Nephron progenitor cell (in vitro differentiated cells): ENCODE measurements at regions not wholly inside any gene's neighbourhood (a gene's known extent, or its start where the extent isn't known, plus 50 kb on each side); places are given as distances from the start of the nearest gene placed in this dataset.

Source experiments
- DNase-seq: peaks from one replicate; pipeline ENCODE4 v3.0.0; 2021
- H3K27ac Mint-ChIP-seq: 2 replicates; pipeline ENCODE4 v1.8.0; 2021; ENCODE audit warnings: mild to moderate bottlenecking, moderate library complexity, mixed read lengths
- H3K27me3 Mint-ChIP-seq: 2 replicates; pipeline ENCODE4 v1.8.0; 2021; ENCODE audit warnings: mild to moderate bottlenecking, low read depth, mixed read lengths; ENCODE audit not compliant: poor library complexity
- H3K36me3 Mint-ChIP-seq: 2 replicates; pipeline ENCODE4 v1.8.0; 2021; ENCODE audit warnings: low read depth, mixed read lengths
- H3K4me1 Mint-ChIP-seq: 2 replicates; pipeline ENCODE4 v1.8.0; 2021; ENCODE audit warnings: mixed read lengths
- H3K4me3 Mint-ChIP-seq: 2 replicates; pipeline ENCODE4 v1.8.0; 2021; ENCODE audit warnings: mild to moderate bottlenecking, moderate library complexity, mixed read lengths
- H3K9me3 Mint-ChIP-seq: 2 replicates; pipeline ENCODE4 v1.8.0; 2021; ENCODE audit warnings: mild to moderate bottlenecking, moderate library complexity, mixed read lengths
- TF ChIP-seq, protein P1 (sequence below): fragments of 200-600 bp; sonication (generic); IDR thresholded peaks from 2 replicates; pipeline ENCODE4 v1.5.0; 2021; ENCODE audit warnings: antibody characterized with exemption

DNA sequence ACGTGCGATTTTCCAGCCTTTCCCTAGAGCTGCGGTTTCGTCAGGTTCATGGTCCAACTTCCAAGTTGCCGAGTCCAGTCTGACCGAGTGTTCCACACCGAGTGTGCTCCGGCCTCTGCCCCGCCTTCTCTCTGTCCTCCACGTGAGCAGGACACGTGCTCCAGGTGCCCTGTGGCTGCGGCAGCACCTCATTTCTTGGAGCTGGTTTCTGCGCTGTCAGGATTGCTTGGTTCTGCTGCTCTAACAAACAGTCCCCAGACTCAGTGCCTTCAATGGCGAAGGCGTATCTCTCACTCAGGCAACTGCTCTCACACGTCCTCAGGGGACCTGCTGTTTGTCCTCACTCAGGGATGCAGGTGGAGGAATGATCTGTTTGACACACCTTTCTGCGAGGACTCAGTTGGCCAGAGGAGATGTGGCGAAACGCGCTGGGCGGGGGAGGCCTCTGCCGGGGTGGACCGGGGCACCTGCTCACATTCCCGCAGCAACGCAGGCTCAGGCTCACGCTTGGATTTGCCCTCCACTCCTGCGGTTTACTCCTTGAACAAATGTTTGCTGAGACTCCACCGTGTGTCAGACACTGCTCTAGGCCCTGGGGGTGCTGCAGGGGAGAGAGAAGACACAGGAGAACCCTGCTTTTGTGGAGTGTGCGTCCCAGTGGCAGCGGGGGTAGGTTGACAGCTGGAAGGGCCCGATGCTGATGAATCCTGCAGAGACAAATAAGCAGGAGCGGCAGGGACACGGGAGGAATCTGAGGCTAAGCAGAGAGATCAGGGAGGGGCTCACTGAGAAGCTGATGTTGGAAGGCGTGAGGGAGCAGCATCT, 63.4 kb upstream of the FBRSL1 start:
- DNase-seq = no peak
- Mint-ChIP-seq H3K9me3 (peaks cover 22% of the 10 kb centered on the region), H3K4me1 (peaks cover 78% of the 10 kb centered on the region), H3K36me3 (no peaks in the 10 kb centered on the region), H3K27me3 (peaks cover 76% of the 10 kb centered on the region), H3K4me3 (no peak overlapping the region), H3K27ac (no peak overlapping the region)
- TF ChIP-seq, protein P1, sequence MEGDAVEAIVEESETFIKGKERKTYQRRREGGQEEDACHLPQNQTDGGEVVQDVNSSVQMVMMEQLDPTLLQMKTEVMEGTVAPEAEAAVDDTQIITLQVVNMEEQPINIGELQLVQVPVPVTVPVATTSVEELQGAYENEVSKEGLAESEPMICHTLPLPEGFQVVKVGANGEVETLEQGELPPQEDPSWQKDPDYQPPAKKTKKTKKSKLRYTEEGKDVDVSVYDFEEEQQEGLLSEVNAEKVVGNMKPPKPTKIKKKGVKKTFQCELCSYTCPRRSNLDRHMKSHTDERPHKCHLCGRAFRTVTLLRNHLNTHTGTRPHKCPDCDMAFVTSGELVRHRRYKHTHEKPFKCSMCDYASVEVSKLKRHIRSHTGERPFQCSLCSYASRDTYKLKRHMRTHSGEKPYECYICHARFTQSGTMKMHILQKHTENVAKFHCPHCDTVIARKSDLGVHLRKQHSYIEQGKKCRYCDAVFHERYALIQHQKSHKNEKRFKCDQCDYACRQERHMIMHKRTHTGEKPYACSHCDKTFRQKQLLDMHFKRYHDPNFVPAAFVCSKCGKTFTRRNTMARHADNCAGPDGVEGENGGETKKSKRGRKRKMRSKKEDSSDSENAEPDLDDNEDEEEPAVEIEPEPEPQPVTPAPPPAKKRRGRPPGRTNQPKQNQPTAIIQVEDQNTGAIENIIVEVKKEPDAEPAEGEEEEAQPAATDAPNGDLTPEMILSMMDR = no peak

DNA sequence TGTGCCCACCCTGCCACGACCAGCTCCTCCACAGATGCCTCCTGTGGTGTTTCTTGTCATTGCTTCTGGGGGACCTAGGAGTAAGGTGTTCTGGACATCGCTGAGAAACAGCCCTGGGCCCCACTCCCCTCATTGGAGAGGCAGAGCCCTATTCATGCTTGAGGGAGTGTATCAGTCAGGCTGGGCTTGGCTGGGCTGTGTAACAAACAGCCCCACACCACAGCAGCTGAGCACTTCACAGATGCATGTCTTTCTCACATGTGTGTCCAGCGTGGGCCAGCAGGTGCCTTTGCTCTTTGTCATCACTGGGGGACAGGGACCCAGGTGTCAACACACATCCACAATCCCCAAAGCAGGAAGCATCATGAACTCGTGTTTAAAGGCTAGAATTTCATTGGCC, 65.1 kb upstream of the FBRSL1 start:
- peaks cover 24% of the 10 kb centered on the region for H3K9me3 Mint-ChIP-seq
- TF ChIP-seq, protein P1 = no peak
- H3K4me3 Mint-ChIP-seq = no peak overlapping the region
- peaks cover 81% of the 10 kb centered on the region for H3K27me3 Mint-ChIP-seq
- no peaks in the 10 kb centered on the region for H3K36me3 Mint-ChIP-seq
- no peak overlapping the region for H3K27ac Mint-ChIP-seq
- peaks cover 72% of the 10 kb centered on the region for H3K4me1 Mint-ChIP-seq
- no peak for DNase-seq

DNA sequence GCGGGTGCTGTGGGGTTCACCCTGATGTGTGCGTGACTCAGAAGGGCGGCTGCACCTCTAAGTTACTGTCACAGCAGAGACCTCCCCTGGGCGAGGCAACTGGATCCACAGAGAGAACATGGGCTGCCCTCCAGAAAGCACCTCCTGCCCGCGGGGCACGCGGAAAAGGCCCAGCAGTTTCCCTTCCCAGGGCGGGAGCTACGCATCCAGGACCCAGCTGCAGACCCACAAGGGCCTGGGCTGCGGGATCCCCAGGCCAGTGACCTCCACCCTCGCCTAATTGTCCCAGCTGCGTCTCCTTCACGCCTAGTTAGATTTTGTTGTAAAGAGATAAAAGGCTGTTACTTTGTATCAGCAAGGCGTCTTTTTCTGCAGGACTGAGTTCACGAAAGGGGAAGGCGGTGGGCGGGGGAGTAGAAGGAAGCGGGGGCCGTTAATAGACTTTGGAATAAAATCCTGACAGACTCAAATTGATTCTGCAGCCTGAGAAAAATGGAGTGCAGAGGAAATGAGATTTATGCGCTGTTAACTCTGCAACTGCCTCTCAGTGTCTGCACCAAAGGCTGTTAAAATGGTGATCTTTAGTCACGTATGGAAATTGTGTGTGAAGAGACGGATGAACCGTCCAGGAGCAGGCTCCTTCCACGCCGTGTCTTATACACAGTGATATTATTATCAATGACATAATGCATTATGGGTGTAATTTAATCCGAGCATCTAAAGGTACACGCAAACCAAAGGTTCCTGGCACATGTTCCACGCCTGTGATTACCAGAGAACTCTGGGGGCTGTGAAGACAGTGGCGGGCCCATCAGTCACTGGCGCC, 65.9 kb upstream of the FBRSL1 start:
- H3K36me3 Mint-ChIP-seq = no peaks in the 10 kb centered on the region
- peaks cover 83% of the 10 kb centered on the region for H3K27me3 Mint-ChIP-seq
- DNase-seq = no peak
- peak overlapping the region; percentile 29 for H3K27ac Mint-ChIP-seq
- peaks cover 26% of the 10 kb centered on the region for H3K9me3 Mint-ChIP-seq
- H3K4me1 Mint-ChIP-seq = peaks cover 74% of the 10 kb centered on the region
- peak overlapping the region; percentile 23 for H3K4me3 Mint-ChIP-seq
- TF ChIP-seq, protein P1 = no peak

DNA sequence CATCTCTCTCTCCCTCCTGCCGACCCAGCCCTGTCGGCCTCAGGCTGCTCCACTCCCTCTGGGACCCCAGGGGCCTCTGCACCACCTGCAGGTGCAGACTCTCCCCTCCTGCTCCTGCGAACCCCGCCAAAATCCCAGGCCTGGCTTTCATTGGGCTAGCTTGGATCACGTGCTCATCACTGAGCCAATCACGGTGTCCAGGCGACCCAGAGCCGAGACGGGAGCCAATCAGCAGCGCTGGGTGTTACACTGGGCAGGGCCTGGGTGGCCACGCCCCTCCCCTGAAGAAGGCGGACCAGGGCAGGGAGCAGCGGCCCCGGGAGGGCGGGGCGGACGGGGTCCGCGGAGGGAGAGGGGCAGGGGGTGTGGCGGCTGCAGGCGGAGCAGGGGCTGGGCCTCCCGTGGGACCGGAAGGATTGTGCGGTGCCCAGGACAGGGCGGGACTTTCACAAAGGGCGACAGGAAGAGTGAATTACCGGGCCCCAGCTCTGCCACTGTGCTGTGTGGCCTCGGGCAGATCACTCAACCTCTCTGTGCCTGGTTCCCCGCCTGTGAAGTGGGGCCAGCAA, 66.6 kb upstream of the FBRSL1 start:
- peaks cover 83% of the 10 kb centered on the region for H3K27me3 Mint-ChIP-seq
- H3K4me1 Mint-ChIP-seq = peaks cover 74% of the 10 kb centered on the region
- H3K4me3 Mint-ChIP-seq = peak overlapping the region; percentile 46
- H3K36me3 Mint-ChIP-seq = no peaks in the 10 kb centered on the region
- peak; percentile 41 for DNase-seq
- TF ChIP-seq, protein P1 = no peak
- H3K9me3 Mint-ChIP-seq = peaks cover 31% of the 10 kb centered on the region
- no peak overlapping the region for H3K27ac Mint-ChIP-seq

DNA sequence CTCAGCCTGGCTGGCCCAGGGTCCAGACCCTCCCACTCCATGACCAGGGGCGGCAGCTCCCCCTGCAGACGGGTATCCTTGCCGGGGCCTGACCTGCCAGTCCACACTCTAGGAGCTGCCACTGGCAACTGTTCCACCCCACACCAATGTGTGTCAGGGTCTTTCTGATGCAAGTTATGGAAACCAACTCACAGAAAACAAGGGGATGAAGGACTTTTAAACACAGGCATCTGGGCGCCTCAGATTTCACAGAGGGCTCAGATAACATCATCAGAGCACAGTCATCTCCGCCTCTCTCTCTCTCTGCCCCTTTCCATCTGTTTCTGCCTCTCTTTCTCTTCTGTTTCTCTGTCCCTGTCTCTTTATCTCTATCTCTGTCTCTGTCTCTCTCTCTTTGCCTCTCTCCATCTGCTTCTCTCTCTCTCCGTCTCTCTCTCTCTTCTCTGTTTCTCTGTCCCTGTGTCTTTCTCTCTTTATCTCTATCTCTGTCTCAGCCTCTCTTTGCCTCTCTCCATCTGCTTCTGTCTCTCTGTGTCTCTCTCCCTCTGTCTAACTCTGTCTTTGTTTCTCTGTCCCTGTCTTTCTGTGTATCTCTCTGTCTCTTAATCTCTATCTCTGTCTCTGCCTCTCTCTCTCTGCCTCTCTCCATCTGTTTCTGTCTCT, 67.4 kb upstream of the FBRSL1 start:
- peak; percentile 62 for DNase-seq
- H3K27ac Mint-ChIP-seq = peak overlapping the region; percentile 90

More for the DNA sequence above, 67.4 kb upstream of the FBRSL1 start:
- peaks cover 83% of the 10 kb centered on the region for H3K27me3 Mint-ChIP-seq
- H3K36me3 Mint-ChIP-seq = no peaks in the 10 kb centered on the region
- TF ChIP-seq, protein P1 = peak; percentile 14
- H3K4me1 Mint-ChIP-seq = peaks cover 72% of the 10 kb centered on the region
- peaks cover 33% of the 10 kb centered on the region for H3K9me3 Mint-ChIP-seq
- peak overlapping the region; percentile 46 for H3K4me3 Mint-ChIP-seq
